Adipocyte (in vitro differentiated cells): ENCODE measurements at regions not wholly inside any gene's neighbourhood (a gene's known extent, or its start where the extent isn't known, plus 50 kb on each side); places are given as distances from the start of the nearest gene placed in this dataset.

ENCODE experiments used
- DNase-seq: peaks from one replicate; pipeline ENCODE4 v3.0.0-alpha.2; 2015; ENCODE audit warnings: low read depth
- H3K27me3 ChIP-seq: replicated peaks from 2 replicates; pipeline ENCODE4 v1.7.0; 2013; ENCODE audit warnings: mild to moderate bottlenecking, low read length, moderate library complexity; ENCODE audit not compliant: control insufficient read depth, insufficient read depth
- H3K36me3 ChIP-seq: 2 replicates; pipeline ENCODE4 v1.7.0; 2013; ENCODE audit warnings: low read length, mild to moderate bottlenecking, moderate library complexity; ENCODE audit not compliant: control insufficient read depth, insufficient read depth, severe bottlenecking
- H3K4me1 ChIP-seq: 2 replicates; pipeline ENCODE4 v1.7.0; 2013; ENCODE audit warnings: mild to moderate bottlenecking, low read length, moderate library complexity; ENCODE audit not compliant: control insufficient read depth, insufficient read depth
- H3K4me3 ChIP-seq: 2 replicates; pipeline ENCODE4 v1.7.0; 2013; ENCODE audit warnings: mild to moderate bottlenecking, low read length, moderate library complexity
- H3K9ac ChIP-seq: 2 replicates; pipeline ENCODE4 v1.7.0; 2013; ENCODE audit warnings: mild to moderate bottlenecking, low read length, moderate library complexity
- H3K9me3 ChIP-seq: 2 replicates; pipeline ENCODE4 v1.7.0; 2013; ENCODE audit warnings: mild to moderate bottlenecking, low read length, moderate library complexity; ENCODE audit not compliant: control insufficient read depth

- H3K27me3 ChIP-seq = peaks cover 21% of the 10 kb centered on the region
- no peak for DNase-seq
- H3K4me3 ChIP-seq = no peak overlapping the region
- no peak overlapping the region for H3K9ac ChIP-seq
- H3K36me3 ChIP-seq = no peaks in the 10 kb centered on the region
- H3K4me1 ChIP-seq = peaks cover 8% of the 10 kb centered on the region
- H3K9me3 ChIP-seq = peaks cover 5% of the 10 kb centered on the region
Observed at GRCh38 chr11:11173316-11174025, 179.6 kb downstream of the CSNK2A3 start.

GRCh38 chr11:11171854-11172253, 181.2 kb downstream of the CSNK2A3 start:
- H3K9me3 ChIP-seq = peaks cover 5% of the 10 kb centered on the region
- H3K9ac ChIP-seq = no peak overlapping the region
- no peaks in the 10 kb centered on the region for H3K36me3 ChIP-seq
- peaks cover 21% of the 10 kb centered on the region for H3K27me3 ChIP-seq
- DNase-seq = no peak
- H3K4me3 ChIP-seq = no peak overlapping the region
- H3K4me1 ChIP-seq = peaks cover 13% of the 10 kb centered on the region

GRCh38 chr11:11171285-11171684, 181.8 kb downstream of the CSNK2A3 start:
- no peak overlapping the region for H3K4me3 ChIP-seq
- peak; percentile 33 for DNase-seq
- no peaks in the 10 kb centered on the region for H3K36me3 ChIP-seq
- no peak overlapping the region for H3K9ac ChIP-seq
- peaks cover 5% of the 10 kb centered on the region for H3K9me3 ChIP-seq
- H3K4me1 ChIP-seq = peaks cover 13% of the 10 kb centered on the region
- H3K27me3 ChIP-seq = peaks cover 21% of the 10 kb centered on the region

DNA sequence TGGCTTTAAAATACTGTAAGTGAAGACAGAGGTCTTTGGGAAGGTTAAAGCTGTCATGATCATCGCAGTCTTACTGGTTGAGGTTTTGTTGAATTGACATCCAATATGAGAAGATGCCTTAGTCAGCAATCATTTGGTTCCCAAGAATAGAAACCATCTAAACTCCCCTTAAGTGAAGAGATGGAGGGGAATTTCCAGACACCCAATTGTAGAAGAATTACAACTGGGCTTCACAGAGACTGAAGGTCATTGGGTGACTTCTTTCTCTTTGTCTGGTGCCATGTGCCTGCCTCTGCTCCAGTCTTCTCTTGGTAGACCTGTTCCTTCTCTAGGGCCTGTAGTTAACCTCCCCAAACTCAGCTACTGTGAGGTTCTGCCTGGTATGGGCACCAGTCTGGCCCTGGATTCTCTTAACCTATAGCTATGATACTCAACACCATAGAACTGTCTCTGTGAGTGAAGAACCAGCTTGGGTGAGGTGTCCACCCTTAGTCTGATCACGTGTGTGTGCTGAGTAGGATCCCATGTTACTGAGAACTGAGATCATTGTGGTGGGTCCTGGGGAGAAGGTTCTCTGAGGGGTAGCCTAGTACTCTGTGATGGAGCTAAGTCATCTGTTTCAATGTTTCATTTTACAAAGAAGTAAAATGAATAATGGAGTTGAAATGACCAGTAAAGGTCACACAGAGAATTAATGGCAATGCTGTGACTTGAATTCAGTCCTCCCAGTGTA, 182.5 kb downstream of the CSNK2A3 start:
- no peak overlapping the region for H3K9ac ChIP-seq
- H3K9me3 ChIP-seq = peaks cover 2% of the 10 kb centered on the region
- no peak for DNase-seq
- no peak overlapping the region for H3K4me3 ChIP-seq
- H3K27me3 ChIP-seq = peaks cover 18% of the 10 kb centered on the region
- peaks cover 13% of the 10 kb centered on the region for H3K4me1 ChIP-seq
- H3K36me3 ChIP-seq = no peaks in the 10 kb centered on the region

DNA sequence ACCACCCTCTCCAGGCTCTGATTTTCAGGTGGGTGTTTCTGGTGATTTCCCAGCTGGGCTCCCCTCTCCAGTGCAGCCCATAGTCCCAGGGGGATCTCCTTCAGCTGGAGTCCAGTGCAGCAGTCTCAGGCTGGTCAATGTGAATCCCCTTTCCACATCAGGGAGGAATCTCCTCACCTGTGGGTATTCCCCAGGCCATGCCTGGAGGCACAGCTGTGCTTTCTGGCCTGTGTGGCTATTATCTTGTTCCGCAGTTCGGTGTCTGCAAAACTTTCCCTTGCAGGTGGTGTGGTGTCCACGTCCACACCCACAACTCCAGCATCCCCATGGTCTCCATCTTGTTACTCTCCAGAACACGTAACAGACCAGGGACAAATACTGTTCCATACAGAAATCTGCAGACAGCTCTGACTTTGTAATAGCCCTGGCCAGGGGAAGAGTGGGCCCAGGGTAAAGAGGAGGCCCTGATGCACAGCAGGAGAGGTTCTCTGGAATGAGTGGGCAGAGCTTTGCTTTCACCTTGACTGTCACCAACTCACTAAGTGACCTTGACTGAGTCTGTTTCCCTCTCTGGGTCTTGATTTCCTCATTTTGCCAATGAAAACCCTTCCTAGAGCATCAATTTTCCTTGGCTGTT, 183.2 kb downstream of the CSNK2A3 start:
- peaks cover 13% of the 10 kb centered on the region for H3K4me1 ChIP-seq
- H3K9ac ChIP-seq = no peak overlapping the region
- no peaks in the 10 kb centered on the region for H3K36me3 ChIP-seq
- H3K9me3 ChIP-seq = no peaks in the 10 kb centered on the region
- no peak for DNase-seq
- peaks cover 22% of the 10 kb centered on the region for H3K27me3 ChIP-seq
- H3K4me3 ChIP-seq = no peak overlapping the region

GRCh38 chr11:11167806-11168205, 185.2 kb downstream of the CSNK2A3 start:
- Histone ChIP-seq H3K27me3 (peaks cover 14% of the 10 kb centered on the region), H3K36me3 (no peaks in the 10 kb centered on the region), H3K4me1 (peaks cover 28% of the 10 kb centered on the region), H3K9ac (no peak overlapping the region), H3K9me3 (no peaks in the 10 kb centered on the region), H3K4me3 (no peak overlapping the region)
- no peak for DNase-seq

DNA sequence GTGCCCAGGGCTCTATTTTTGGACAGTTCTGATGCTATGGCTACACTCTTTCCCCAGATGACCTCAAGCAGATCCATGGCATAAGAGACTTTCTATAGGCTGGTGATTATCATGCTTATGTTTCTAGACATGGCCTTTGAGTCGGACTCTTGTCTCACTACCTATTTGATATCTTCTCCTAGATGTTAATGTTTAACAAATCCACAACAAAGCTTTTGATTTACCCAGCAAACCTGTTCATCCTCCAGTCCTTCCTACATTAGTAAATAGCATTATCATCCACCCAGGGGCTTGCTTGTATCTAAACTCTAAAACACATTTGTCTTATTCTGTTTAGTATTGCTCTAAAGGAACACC, 188.7 kb downstream of the CSNK2A3 start:
- DNase-seq = no peak
- H3K36me3 ChIP-seq = no peaks in the 10 kb centered on the region
- no peak overlapping the region for H3K4me3 ChIP-seq
- H3K9ac ChIP-seq = no peak overlapping the region
- H3K9me3 ChIP-seq = no peaks in the 10 kb centered on the region
- peaks cover 36% of the 10 kb centered on the region for H3K27me3 ChIP-seq
- H3K4me1 ChIP-seq = peaks cover 21% of the 10 kb centered on the region

DNA sequence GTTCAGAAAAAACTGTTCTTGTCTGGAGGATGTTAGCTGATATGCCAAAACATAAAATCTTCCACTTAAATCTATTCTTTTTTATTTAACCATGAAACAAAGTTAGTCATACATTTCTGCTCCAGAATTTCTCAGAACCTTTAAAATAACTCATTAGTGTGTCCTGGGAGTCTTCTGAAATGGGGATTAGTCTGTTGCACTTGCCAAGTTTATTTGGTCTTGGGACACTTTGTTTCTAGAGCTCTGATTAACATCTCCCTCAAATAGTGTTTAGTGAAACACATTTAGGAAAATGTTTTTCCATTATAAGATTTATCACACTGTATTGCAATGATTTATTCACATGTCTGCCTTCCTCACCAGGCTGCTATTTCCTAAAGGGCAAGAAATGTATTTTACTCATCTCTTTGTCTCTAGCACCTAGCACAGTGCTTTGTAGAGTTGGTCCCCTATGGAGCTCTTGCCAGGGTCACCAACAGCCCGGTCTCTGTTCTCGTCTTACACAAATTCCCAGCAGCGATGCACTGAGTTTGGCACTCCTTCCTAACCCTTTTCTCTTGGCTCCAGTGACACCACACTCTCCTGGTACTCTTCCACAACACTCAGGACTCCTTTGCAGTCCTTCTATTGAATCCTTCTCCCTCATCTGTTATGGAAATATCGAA, 189.2 kb downstream of the CSNK2A3 start:
- Histone ChIP-seq H3K9me3 (no peaks in the 10 kb centered on the region), H3K4me3 (no peak overlapping the region), H3K9ac (no peak overlapping the region), H3K4me1 (peaks cover 21% of the 10 kb centered on the region), H3K27me3 (peaks cover 41% of the 10 kb centered on the region), H3K36me3 (no peaks in the 10 kb centered on the region)
- no peak for DNase-seq

DNA sequence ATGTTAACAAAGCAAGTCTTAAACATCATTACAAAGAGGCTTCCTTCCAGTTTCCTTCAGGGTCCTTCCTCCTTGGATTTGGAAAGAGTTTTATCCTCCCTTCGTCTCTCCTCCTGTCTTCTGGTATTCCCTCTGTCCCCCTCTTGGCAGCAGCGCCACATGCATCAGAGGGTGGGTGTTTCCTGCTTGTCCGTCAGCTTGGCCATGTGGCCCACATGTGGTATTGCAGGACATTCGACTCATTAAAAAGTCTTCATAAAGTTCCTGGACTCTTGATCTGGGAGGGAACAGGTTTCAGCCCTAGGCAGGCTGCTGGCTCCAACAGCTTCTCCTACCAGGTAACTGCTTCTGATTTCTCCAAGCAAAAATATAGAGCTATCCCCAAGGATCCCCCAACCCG, 189.8 kb downstream of the CSNK2A3 start:
- peak; percentile 37 for DNase-seq
- Histone ChIP-seq H3K27me3 (peaks cover 41% of the 10 kb centered on the region), H3K9ac (no peak overlapping the region), H3K9me3 (no peaks in the 10 kb centered on the region), H3K36me3 (no peaks in the 10 kb centered on the region), H3K4me3 (no peak overlapping the region), H3K4me1 (peaks cover 21% of the 10 kb centered on the region)

- Histone ChIP-seq H3K9me3 (no peaks in the 10 kb centered on the region), H3K9ac (no peak overlapping the region), H3K4me1 (no peaks in the 10 kb centered on the region), H3K4me3 (no peak overlapping the region), H3K36me3 (no peaks in the 10 kb centered on the region), H3K27me3 (peaks cover 44% of the 10 kb centered on the region)
- peak; percentile 49 for DNase-seq
Observed at GRCh38 chr11:11157185-11157584, 195.9 kb downstream of the CSNK2A3 start.
